ENCODE measurements at regions not wholly inside any gene's neighbourhood (a gene's known extent, or its start where the extent isn't known, plus 50 kb on each side); places are given as distances from the start of the nearest gene placed in this dataset.

- Histone ChIP-seq H3K9me3 (ENCODE audit: insufficient read depth, low read length) (no peaks in the 10 kb centered on the region), H3K9me2 (replicated peaks; ENCODE audit: insufficient read depth, low read length) (no peaks in the 10 kb centered on the region), H3K4me3 (ENCODE audit: insufficient read depth, low read length, poor library complexity, severe bottlenecking) (no peak overlapping the region), H2AFZ (ENCODE audit: low read depth, low read length, severe bottlenecking) (no peak overlapping the region), H3K36me3 (ENCODE audit: low read length) (no peaks in the 10 kb centered on the region), H3K79me2 (ENCODE audit: insufficient read depth, low read length) (no peaks in the 10 kb centered on the region), H3F3A (ENCODE audit: insufficient read depth) (no peaks in the 10 kb centered on the region), H3K9ac (ENCODE audit: low read length) (no peak overlapping the region), H3K4me2 (ENCODE audit: low read depth, low read length, poor library complexity, severe bottlenecking) (no peak overlapping the region), H4K20me1 (ENCODE audit: low read depth, low read length) (no peaks in the 10 kb centered on the region), H3K27me3 (ENCODE audit: low read length) (no peaks in the 10 kb centered on the region), H3K27ac (ENCODE audit: low read depth, low read length) (no peak overlapping the region)
- TF ChIP-seq, protein P1, sequence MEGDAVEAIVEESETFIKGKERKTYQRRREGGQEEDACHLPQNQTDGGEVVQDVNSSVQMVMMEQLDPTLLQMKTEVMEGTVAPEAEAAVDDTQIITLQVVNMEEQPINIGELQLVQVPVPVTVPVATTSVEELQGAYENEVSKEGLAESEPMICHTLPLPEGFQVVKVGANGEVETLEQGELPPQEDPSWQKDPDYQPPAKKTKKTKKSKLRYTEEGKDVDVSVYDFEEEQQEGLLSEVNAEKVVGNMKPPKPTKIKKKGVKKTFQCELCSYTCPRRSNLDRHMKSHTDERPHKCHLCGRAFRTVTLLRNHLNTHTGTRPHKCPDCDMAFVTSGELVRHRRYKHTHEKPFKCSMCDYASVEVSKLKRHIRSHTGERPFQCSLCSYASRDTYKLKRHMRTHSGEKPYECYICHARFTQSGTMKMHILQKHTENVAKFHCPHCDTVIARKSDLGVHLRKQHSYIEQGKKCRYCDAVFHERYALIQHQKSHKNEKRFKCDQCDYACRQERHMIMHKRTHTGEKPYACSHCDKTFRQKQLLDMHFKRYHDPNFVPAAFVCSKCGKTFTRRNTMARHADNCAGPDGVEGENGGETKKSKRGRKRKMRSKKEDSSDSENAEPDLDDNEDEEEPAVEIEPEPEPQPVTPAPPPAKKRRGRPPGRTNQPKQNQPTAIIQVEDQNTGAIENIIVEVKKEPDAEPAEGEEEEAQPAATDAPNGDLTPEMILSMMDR (IDR thresholded peaks at IDR 0.05; ENCODE audit: insufficient read depth, low read length, poor library complexity, severe bottlenecking): no peak
- TF ChIP-seq EZH2phosphoT487 (conservative IDR thresholded peaks at IDR 0.05; ENCODE audit: low read length): no peak
Observed at GRCh38 chr20:4373454-4373853, 124.4 kb upstream of the ADRA1D start.

DNA sequence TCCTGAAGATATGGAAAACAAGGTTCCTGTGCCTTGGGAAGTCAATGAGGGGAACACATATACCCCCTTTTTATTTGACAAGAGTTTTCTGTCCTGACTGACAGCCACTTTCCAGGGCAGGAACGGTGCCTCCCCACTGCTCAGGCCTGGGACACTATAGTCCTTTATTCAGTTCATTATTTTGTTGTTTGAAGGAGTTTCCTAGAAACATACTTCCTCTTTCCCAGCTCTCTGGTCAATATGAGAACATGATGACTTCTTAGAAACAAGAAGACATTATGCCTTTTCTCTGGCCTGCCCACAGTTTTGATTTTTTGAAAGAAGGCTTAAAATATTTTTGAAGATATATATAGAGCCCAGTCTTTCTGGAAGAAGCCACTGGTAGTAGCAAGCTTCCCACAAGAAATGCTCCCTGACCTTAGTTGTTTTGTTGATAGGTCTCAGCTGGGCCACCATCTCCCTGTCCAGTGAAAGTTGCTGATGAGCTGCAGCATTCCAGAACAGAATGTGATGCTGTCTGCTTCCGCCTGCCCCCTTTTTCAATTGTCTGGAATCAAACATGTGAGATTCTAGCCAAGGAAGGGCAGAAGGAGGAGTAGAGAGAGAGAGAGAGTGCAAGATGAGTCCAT, 122.7 kb upstream of the ADRA1D start:
- H3K27me3 ChIP-seq (ENCODE audit: low read length): no peaks in the 10 kb centered on the region
- no peaks in the 10 kb centered on the region for H3F3A ChIP-seq (ENCODE audit: insufficient read depth)
- no peak overlapping the region for H3K4me3 ChIP-seq (ENCODE audit: insufficient read depth, low read length, poor library complexity, severe bottlenecking)
- no peak overlapping the region for H3K9ac ChIP-seq (ENCODE audit: low read length)
- TF ChIP-seq, protein P1 (IDR thresholded peaks at IDR 0.05; ENCODE audit: insufficient read depth, low read length, poor library complexity, severe bottlenecking): no peak
- no peak for TF ChIP-seq EZH2phosphoT487 (conservative IDR thresholded peaks at IDR 0.05; ENCODE audit: low read length)
- H3K9me3 ChIP-seq (ENCODE audit: insufficient read depth, low read length): no peaks in the 10 kb centered on the region
- no peaks in the 10 kb centered on the region for H3K36me3 ChIP-seq (ENCODE audit: low read length)
- H3K9me2 ChIP-seq (replicated peaks; ENCODE audit: insufficient read depth, low read length): no peaks in the 10 kb centered on the region
- no peak overlapping the region for H2AFZ ChIP-seq (ENCODE audit: low read depth, low read length, severe bottlenecking)
- no peak overlapping the region for H3K4me2 ChIP-seq (ENCODE audit: low read depth, low read length, poor library complexity, severe bottlenecking)
- no peaks in the 10 kb centered on the region for H4K20me1 ChIP-seq (ENCODE audit: low read depth, low read length)
- H3K79me2 ChIP-seq (ENCODE audit: insufficient read depth, low read length): no peaks in the 10 kb centered on the region
- H3K27ac ChIP-seq (ENCODE audit: low read depth, low read length): no peak overlapping the region

- H3K36me3 ChIP-seq (ENCODE audit: low read length): no peaks in the 10 kb centered on the region
- H3K9me3 ChIP-seq (ENCODE audit: insufficient read depth, low read length): no peaks in the 10 kb centered on the region
- no peaks in the 10 kb centered on the region for H3F3A ChIP-seq (ENCODE audit: insufficient read depth)
- no peaks in the 10 kb centered on the region for H4K20me1 ChIP-seq (ENCODE audit: low read depth, low read length)
- no peak overlapping the region for H3K4me2 ChIP-seq (ENCODE audit: low read depth, low read length, poor library complexity, severe bottlenecking)
- H3K27me3 ChIP-seq (ENCODE audit: low read length): no peaks in the 10 kb centered on the region
- no peaks in the 10 kb centered on the region for H3K79me2 ChIP-seq (ENCODE audit: insufficient read depth, low read length)
- no peak overlapping the region for H3K9ac ChIP-seq (ENCODE audit: low read length)
- no peak overlapping the region for H2AFZ ChIP-seq (ENCODE audit: low read depth, low read length, severe bottlenecking)
- H3K27ac ChIP-seq (ENCODE audit: low read depth, low read length): no peak overlapping the region
- no peaks in the 10 kb centered on the region for H3K9me2 ChIP-seq (replicated peaks; ENCODE audit: insufficient read depth, low read length)
- H3K4me3 ChIP-seq (ENCODE audit: insufficient read depth, low read length, poor library complexity, severe bottlenecking): no peak overlapping the region
- TF ChIP-seq EZH2phosphoT487 (conservative IDR thresholded peaks at IDR 0.05; ENCODE audit: low read length): no peak
- TF ChIP-seq, protein P1 (IDR thresholded peaks at IDR 0.05; ENCODE audit: insufficient read depth, low read length, poor library complexity, severe bottlenecking): no peak
Observed at GRCh38 chr20:4370851-4371250, 121.8 kb upstream of the ADRA1D start.

All from SU-DHL-6 (cell line).